Panc1 (cell line): ENCODE measurements at regions not wholly inside any gene's neighbourhood (a gene's known extent, or its start where the extent isn't known, plus 50 kb on each side); places are given as distances from the start of the nearest gene placed in this dataset.

Experiments used
- CTCF ChIP-seq: fragments of 450-650 bp; IDR thresholded peaks from 2 replicates; pipeline ENCODE4 v1.5.1; 2017; ENCODE audit warnings: mild to moderate bottlenecking
- POLR2AphosphoS5 ChIP-seq: IDR thresholded peaks from 2 replicates; pipeline ENCODE4 v1.6.1; 2012; ENCODE audit warnings: mild to moderate bottlenecking, low read depth, low read length, moderate library complexity
- REST ChIP-seq, 2 experiments: IDR thresholded peaks; 2 replicates each; pipeline ENCODE4 v1.6.1; 2011 to 2012; ENCODE audit warnings: low read depth in 2 of 2, control low read depth in 1 of 2, low read length in 1 of 2, mild to moderate bottlenecking in 1 of 2, moderate library complexity in 1 of 2; ENCODE audit not compliant: insufficient read depth in 1 of 2

GRCh38 chr1:90348934-90349333 lies 354.0 kb downstream of the ZNF326 start:
- TF ChIP-seq CTCF: no peak
- TF ChIP-seq POLR2AphosphoS5: no peak
- TF ChIP-seq REST (IDR thresholded peaks at IDR 0.05; ENCODE audit: insufficient read depth in 1 of 2, low read depth in 2 of 2, low read length in 1 of 2): no peak
